HG02852 (cell line): ENCODE measurements at regions not wholly inside any gene's neighbourhood (a gene's known extent, or its start where the extent isn't known, plus 50 kb on each side); places are given as distances from the start of the nearest gene placed in this dataset.

Experiments used
- ATAC-seq: cut with Tn5 transposase; IDR thresholded peaks from one replicate; pipeline ENCODE4 v1.9.1; 2021; ENCODE audit warnings: mild to moderate bottlenecking, moderate library complexity; ENCODE audit not compliant: unreplicated experiment

GRCh38 chr2:576292-576691 lies 100.9 kb downstream of the TMEM18 start:
- no peak for ATAC-seq

- ATAC-seq, result no peak
These were observed 101.4 kb downstream of the TMEM18 start for GRCh38 chr2:575727-576236.

- ATAC-seq, result no peak
These were observed 102.0 kb downstream of the TMEM18 start for GRCh38 chr2:575030-575726.

- no peak for ATAC-seq
These were observed 103.3 kb downstream of the TMEM18 start for GRCh38 chr2:573805-574392.

- no peak for ATAC-seq
These were observed 104.2 kb downstream of the TMEM18 start for GRCh38 chr2:573025-573424.

- ATAC-seq, result no peak
These were observed 107.5 kb downstream of the TMEM18 start for GRCh38 chr2:569681-570080.

- no peak for ATAC-seq
These were observed 108.5 kb downstream of the TMEM18 start for GRCh38 chr2:568639-569235.

GRCh38 chr2:567865-568638 lies 109.2 kb downstream of the TMEM18 start:
- no peak for ATAC-seq

- ATAC-seq, result no peak
These were observed 109.7 kb downstream of the TMEM18 start for GRCh38 chr2:567496-567864.

GRCh38 chr2:566379-567313 lies 110.6 kb downstream of the TMEM18 start:
- ATAC-seq, result no peak

GRCh38 chr2:564471-565181 lies 112.6 kb downstream of the TMEM18 start:
- no peak for ATAC-seq

- no peak for ATAC-seq
These were observed 113.7 kb downstream of the TMEM18 start for GRCh38 chr2:563512-563911.

GRCh38 chr2:562391-563364 lies 114.5 kb downstream of the TMEM18 start:
- no peak for ATAC-seq

GRCh38 chr2:558879-559278 lies 118.3 kb downstream of the TMEM18 start:
- no peak for ATAC-seq

- ATAC-seq, result no peak
These were observed 118.9 kb downstream of the TMEM18 start for GRCh38 chr2:558302-558642.

GRCh38 chr2:557635-558301 lies 119.4 kb downstream of the TMEM18 start:
- no peak for ATAC-seq

GRCh38 chr2:556485-556884 lies 120.7 kb downstream of the TMEM18 start:
- ATAC-seq, result no peak
